ENCODE measurements at regions not wholly inside any gene's neighbourhood (a gene's known extent, or its start where the extent isn't known, plus 50 kb on each side); places are given as distances from the start of the nearest gene placed in this dataset.

GRCh38 chr6:25068866-25069265 lies 133.1 kb upstream of the RIPOR2 start:
- TF ChIP-seq TAF1 (IDR thresholded peaks at IDR 0.05; ENCODE audit: borderline replicate concordance, insufficient read depth, low read length) (no peak), POLR2AphosphoS5 (IDR thresholded peaks at IDR 0.05; ENCODE audit: low read depth, low read length) (no peak), REST (IDR thresholded peaks at IDR 0.05; ENCODE audit: insufficient read depth in 1 of 2, low read depth in 2 of 2, low read length in 2 of 2) (no peak)
